GM20431 (cell line): ENCODE measurements at regions not wholly inside any gene's neighbourhood (a gene's known extent, or its start where the extent isn't known, plus 50 kb on each side); places are given as distances from the start of the nearest gene placed in this dataset.
"Not testable (repeated sequence)": the region's sequence is repeated elsewhere in the genome, so short reads cannot be mapped to it uniquely, and the experiment has no call there.

Source experiments
- in situ Hi-C: fragments of 300-500 bp; cut with MseI, MboI; formaldehyde crosslinking; loops from one replicate; pipeline ENCODE4 v1.15.0; 2020; ENCODE audit warnings: low sequenced_read_pairs; ENCODE audit not compliant: unreplicated experiment

- in situ Hi-C loops: no loop called here
Observed at GRCh38 chr4:65265526-65265925, 404.8 kb downstream of the EPHA5 start.

- in situ Hi-C loops: no loop called here
Observed at GRCh38 chr4:65259296-65259695, 411.0 kb downstream of the EPHA5 start.

- in situ Hi-C loops: no loop called here
Observed at GRCh38 chr4:65250916-65251315, 419.4 kb downstream of the EPHA5 start.

- in situ Hi-C loops: no loop called here
Observed at GRCh38 chr4:65249111-65249510, 421.2 kb downstream of the EPHA5 start.

GRCh38 chr4:65242156-65242846 is 428.0 kb downstream of the EPHA5 start:
- in situ Hi-C loops: no loop called here

- in situ Hi-C loops: no loop called here
Observed at GRCh38 chr4:65241257-65241997, 428.9 kb downstream of the EPHA5 start.

GRCh38 chr4:65234061-65234460 is 436.2 kb downstream of the EPHA5 start:
- in situ Hi-C loops: no loop called here

- in situ Hi-C loops: no loop called here
Observed at GRCh38 chr4:65227628-65228027, 442.7 kb downstream of the EPHA5 start.

GRCh38 chr4:65223601-65224000 is 446.7 kb downstream of the EPHA5 start:
- in situ Hi-C loops: no loop called here

GRCh38 chr4:65223074-65223473 is 447.2 kb downstream of the EPHA5 start:
- in situ Hi-C loops: not testable (repeated sequence)

- in situ Hi-C loops: no loop called here
Observed at GRCh38 chr4:65217179-65217578, 453.1 kb downstream of the EPHA5 start.

- in situ Hi-C loops: no loop called here
Observed at GRCh38 chr4:65202853-65203236, 467.4 kb downstream of the EPHA5 start.

- in situ Hi-C loops: no loop called here
Observed at GRCh38 chr4:65202165-65202852, 468.0 kb downstream of the EPHA5 start.

GRCh38 chr4:65195666-65196065 is 474.6 kb downstream of the EPHA5 start:
- in situ Hi-C loops: no loop called here

GRCh38 chr4:65195002-65195401 is 475.3 kb downstream of the EPHA5 start:
- in situ Hi-C loops: no loop called here

GRCh38 chr4:65193985-65194384 is 476.3 kb downstream of the EPHA5 start:
- in situ Hi-C loops: no loop called here

- in situ Hi-C loops: no loop called here
Observed at GRCh38 chr4:65190780-65191179, 479.5 kb downstream of the EPHA5 start.

GRCh38 chr4:65175585-65175984 is 494.7 kb downstream of the EPHA5 start:
- in situ Hi-C loops: no loop called here

- in situ Hi-C loops: no loop called here
Observed at GRCh38 chr4:65170768-65171514, 499.3 kb downstream of the EPHA5 start.

- in situ Hi-C loops: no loop called here
Observed at GRCh38 chr4:65167719-65168118, 502.6 kb downstream of the EPHA5 start.
